Right ventricle myocardium superior (tissue), 1 donor: ENCODE measurements at regions not wholly inside any gene's neighbourhood (a gene's known extent, or its start where the extent isn't known, plus 50 kb on each side); places are given as distances from the start of the nearest gene placed in this dataset.

Experiments used
- ATAC-seq: fragments of 200-7000 bp; cut with Tn5 transposase; one replicate; pipeline ENCODE4 v1.9.1; 2020; ENCODE audit warnings: mild to moderate bottlenecking; ENCODE audit not compliant: poor library complexity
- DNase-seq: peaks from one replicate; pipeline ENCODE4 v3.0.0-alpha.2; 2020
- intact Hi-C: fragments of 100-400 bp; cut with DNase I; formaldehyde crosslinking; loops from one replicate; pipeline ENCODE4 v1.11.2; 2022
- donor health status: DM: no; HTN: yes; CAD: no; lungs with severe emphysema.

- ATAC-seq (no peak), DNase-seq (no peak)
- intact Hi-C loops = no loop called here
Measured at GRCh38 chr2:228738671-228739380, 532.3 kb downstream of the PID1 start.

GRCh38 chr2:228735697-228736096 lies 535.4 kb downstream of the PID1 start:
- ATAC-seq (no peak), DNase-seq (no peak)
- intact Hi-C loops = no loop called here

GRCh38 chr2:228731517-228731916 lies 539.6 kb downstream of the PID1 start:
- ATAC-seq (no peak), DNase-seq (no peak)
- intact Hi-C loops = no loop called here

- no peak for DNase-seq
- intact Hi-C loops = no loop called here
- ATAC-seq = no peak
Measured at GRCh38 chr2:228728961-228729360, 542.1 kb downstream of the PID1 start.

GRCh38 chr2:228725031-228725430 lies 543.5 kb upstream of the SPHKAP start:
- ATAC-seq = no peak
- DNase-seq = no peak
- intact Hi-C loops = no loop called here

- ATAC-seq = no peak
- intact Hi-C loops = no loop called here
- no peak for DNase-seq
Measured at GRCh38 chr2:228723599-228723998, 542.1 kb upstream of the SPHKAP start.

- no peak for ATAC-seq
Measured at GRCh38 chr2:228722311-228722710, 540.8 kb upstream of the SPHKAP start.

GRCh38 chr2:228720895-228721294 lies 539.4 kb upstream of the SPHKAP start:
- DNase-seq (no peak), ATAC-seq (no peak)
- intact Hi-C loops = no loop called here

More at GRCh38 chr2:228722311-228722710, 540.8 kb upstream of the SPHKAP start:
- DNase-seq = no peak
- intact Hi-C loops = no loop called here

- no peak for ATAC-seq
- intact Hi-C loops = no loop called here
- DNase-seq = no peak
Measured at GRCh38 chr2:228709788-228710371, 528.4 kb upstream of the SPHKAP start.

- intact Hi-C loops = no loop called here
- DNase-seq = no peak
- no peak for ATAC-seq
Measured at GRCh38 chr2:228707846-228708245, 526.4 kb upstream of the SPHKAP start.

GRCh38 chr2:228705318-228705717 lies 523.8 kb upstream of the SPHKAP start:
- intact Hi-C loops = no loop called here
- DNase-seq = no peak
- no peak for ATAC-seq

- ATAC-seq (no peak), DNase-seq (no peak)
- intact Hi-C loops = no loop called here
Measured at GRCh38 chr2:228703152-228703551, 521.7 kb upstream of the SPHKAP start.

- DNase-seq (no peak), ATAC-seq (no peak)
- intact Hi-C loops = no loop called here
Measured at GRCh38 chr2:228701506-228701905, 520.0 kb upstream of the SPHKAP start.

GRCh38 chr2:228700638-228701037 lies 519.2 kb upstream of the SPHKAP start:
- intact Hi-C loops = no loop called here
- no peak for ATAC-seq
- no peak for DNase-seq

- no peak for DNase-seq
- intact Hi-C loops = no loop called here
- no peak for ATAC-seq
Measured at GRCh38 chr2:228699888-228700287, 518.4 kb upstream of the SPHKAP start.

GRCh38 chr2:228699400-228699799 lies 517.9 kb upstream of the SPHKAP start:
- intact Hi-C loops = no loop called here
- peak; percentile 79 for ATAC-seq
- no peak for DNase-seq

GRCh38 chr2:228698963-228699362 lies 517.5 kb upstream of the SPHKAP start:
- no peak for ATAC-seq
- intact Hi-C loops = no loop called here
- DNase-seq = no peak

- DNase-seq (no peak), ATAC-seq (no peak)
- intact Hi-C loops = no loop called here
Measured at GRCh38 chr2:228697456-228697855, 516.0 kb upstream of the SPHKAP start.

GRCh38 chr2:228690681-228691080 lies 509.2 kb upstream of the SPHKAP start:
- intact Hi-C loops = no loop called here
- ATAC-seq (no peak), DNase-seq (no peak)

- intact Hi-C loops = loop anchor here (10.0 kb wide), 1 partner anchor 586 kb away; the partner anchor contains the start of gene PID1
- DNase-seq (no peak), ATAC-seq (no peak)
Measured at GRCh38 chr2:228689053-228689452, 507.6 kb upstream of the SPHKAP start.
